Stimulated activated CD4-positive, alpha-beta T cell treated with anti-CD3 and anti-CD28 coated beads, Interleukin-2, amount 100 ng/mL, for 4 hours (primary cell): ENCODE measurements at regions not wholly inside any gene's neighbourhood (a gene's known extent, or its start where the extent isn't known, plus 50 kb on each side); places are given as distances from the start of the nearest gene placed in this dataset.
"Not testable (repeated sequence)": the region's sequence is repeated elsewhere in the genome, so short reads cannot be mapped to it uniquely, and the experiment has no call there.

ENCODE experiments used
- DNase-seq: peaks from one replicate; pipeline ENCODE4 v3.0.0-alpha.2; 2020; ENCODE audit warnings: low read depth

GRCh38 chr3:124315215-124316033 is 323.5 kb upstream of the ROPN1 start:
- no peak for DNase-seq

- no peak for DNase-seq
Observed at GRCh38 chr3:124316034-124316287, 324.0 kb upstream of the ROPN1 start.

GRCh38 chr3:124318014-124318413 is 326.1 kb upstream of the ROPN1 start:
- DNase-seq, result no peak

- DNase-seq, result no peak
Observed at GRCh38 chr3:124318656-124319055, 326.7 kb upstream of the ROPN1 start.

- no peak for DNase-seq
Observed at GRCh38 chr3:124320976-124321375, 329.1 kb upstream of the ROPN1 start.

GRCh38 chr3:124322309-124322880 is 330.5 kb upstream of the ROPN1 start:
- DNase-seq, result no peak

- no peak for DNase-seq
Observed at GRCh38 chr3:124322966-124323365, 331.0 kb upstream of the ROPN1 start.

- no peak for DNase-seq
Observed at GRCh38 chr3:124325248-124325647, 333.3 kb upstream of the ROPN1 start.

- DNase-seq, result no peak
Observed at GRCh38 chr3:124329723-124330122, 337.8 kb upstream of the ROPN1 start.

GRCh38 chr3:124333931-124334640 is 342.2 kb upstream of the ROPN1 start:
- DNase-seq, result no peak

GRCh38 chr3:124336067-124336656 is 344.2 kb upstream of the ROPN1 start:
- no peak for DNase-seq

- DNase-seq, result no peak
Observed at GRCh38 chr3:124345845-124346244, 353.9 kb upstream of the ROPN1 start.

GRCh38 chr3:124346487-124346886 is 354.6 kb upstream of the ROPN1 start:
- no peak for DNase-seq

- no peak for DNase-seq
Observed at GRCh38 chr3:124347418-124347817, 355.5 kb upstream of the ROPN1 start.

GRCh38 chr3:124348555-124348954 is 356.6 kb upstream of the ROPN1 start:
- not testable (repeated sequence) for DNase-seq

- no peak for DNase-seq
Observed at GRCh38 chr3:124351430-124352148, 359.7 kb upstream of the ROPN1 start.

GRCh38 chr3:124352149-124352539 is 360.2 kb upstream of the ROPN1 start:
- no peak for DNase-seq

- no peak for DNase-seq
Observed at GRCh38 chr3:124353691-124354090, 361.8 kb upstream of the ROPN1 start.

GRCh38 chr3:124354150-124354549 is 362.2 kb upstream of the ROPN1 start:
- DNase-seq, result no peak

- DNase-seq, result no peak
Observed at GRCh38 chr3:124358156-124358555, 366.2 kb upstream of the ROPN1 start.

GRCh38 chr3:124360155-124360554 is 368.2 kb upstream of the ROPN1 start:
- no peak for DNase-seq

- no peak for DNase-seq
Observed at GRCh38 chr3:124360563-124360962, 368.6 kb upstream of the ROPN1 start.
